Activated CD4-positive, alpha-beta T cell treated with anti-CD3 and anti-CD28 coated beads, Interleukin-2, amount 50 U/mL, for 24 hours (primary cell): ENCODE measurements at regions not wholly inside any gene's neighbourhood (a gene's known extent, or its start where the extent isn't known, plus 50 kb on each side); places are given as distances from the start of the nearest gene placed in this dataset.
"Not testable (repeated sequence)": the region's sequence is repeated elsewhere in the genome, so short reads cannot be mapped to it uniquely, and the experiment has no call there.

Experiments used
- DNase-seq, 2 donors: peaks; one replicate each; pipeline ENCODE4 v3.0.0-alpha.2; 2020; ENCODE audit warnings: low read depth in 1 of 2, low spot score in 1 of 2

DNA sequence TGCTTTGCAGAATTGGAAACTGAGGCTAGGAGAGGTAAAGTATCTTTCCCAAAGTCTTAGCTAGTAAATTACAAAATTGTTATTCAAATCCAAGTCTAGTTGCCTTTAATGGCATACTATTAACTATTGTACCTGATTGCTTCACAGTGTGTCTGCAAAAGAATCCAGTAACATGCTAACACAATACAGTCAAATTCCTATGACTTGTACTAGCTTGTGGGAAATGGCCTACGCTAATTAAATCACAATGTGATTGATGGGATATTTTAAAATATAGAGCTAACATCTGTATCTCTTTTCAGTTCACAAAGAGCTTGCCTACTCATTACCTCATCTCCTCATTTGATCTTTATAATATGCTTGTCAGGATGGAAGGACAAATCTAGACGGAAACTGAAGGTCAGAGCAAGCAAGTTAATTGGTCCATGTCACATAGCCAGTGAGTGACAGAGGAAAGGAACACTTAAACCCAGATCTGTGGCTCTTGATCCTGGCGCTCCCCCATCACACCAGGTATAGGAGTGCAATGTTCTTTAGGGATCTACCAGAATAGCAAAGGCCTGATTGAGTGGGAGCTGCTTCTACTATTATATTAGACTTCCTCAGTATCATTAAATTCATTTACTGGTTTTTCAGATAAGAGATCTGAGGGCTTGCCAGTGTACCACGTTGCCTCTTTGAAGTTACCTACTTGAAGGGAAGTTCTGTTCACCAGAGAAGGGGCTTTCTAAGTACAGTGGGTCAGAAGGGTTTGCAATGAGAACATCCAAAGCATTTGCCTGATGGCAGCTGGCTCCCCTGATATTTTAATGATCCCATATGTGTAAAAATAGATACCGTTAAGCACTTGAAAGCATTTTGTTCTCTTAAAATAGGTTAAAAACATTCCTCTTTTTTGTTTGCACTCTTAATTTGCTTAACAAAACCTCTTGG, 213.6 kb upstream of the SESN3 start:
- DNase-seq, result no peak

GRCh38 chr11:95443386-95443785, 212.4 kb upstream of the SESN3 start:
- no peak for DNase-seq

DNA sequence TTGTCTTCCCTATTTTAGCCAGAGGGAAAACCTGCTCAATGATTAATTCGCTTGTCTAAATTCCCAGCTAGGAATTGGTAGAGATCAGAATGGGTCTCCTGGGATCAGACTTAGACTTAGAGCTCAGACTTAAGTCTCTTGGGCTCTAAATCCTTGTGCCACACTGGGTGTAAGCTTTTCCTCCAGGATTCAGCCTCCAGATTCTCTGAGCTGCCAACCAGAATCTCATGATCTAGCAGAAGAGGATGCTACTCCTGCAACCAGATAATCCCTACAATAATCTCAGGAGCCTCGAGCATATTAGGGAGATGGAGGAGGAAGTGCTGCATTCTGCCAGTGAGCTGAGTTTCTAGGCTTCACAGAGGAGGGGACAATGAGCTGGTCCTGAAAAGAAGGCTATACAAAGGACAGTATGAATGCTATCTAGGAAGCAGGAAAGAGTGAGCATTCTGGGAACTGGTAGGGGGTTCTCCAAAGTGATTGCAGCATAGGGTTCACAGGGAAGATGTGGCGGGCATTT, 211.6 kb upstream of the SESN3 start:
- no peak for DNase-seq

GRCh38 chr11:95435628-95436353, 204.8 kb upstream of the SESN3 start:
- no peak for DNase-seq

- no peak for DNase-seq
Observed at GRCh38 chr11:95435192-95435591, 204.2 kb upstream of the SESN3 start.

- no peak for DNase-seq
Observed at GRCh38 chr11:95434489-95435057, 203.6 kb upstream of the SESN3 start.

- DNase-seq, result no peak
Observed at GRCh38 chr11:95434009-95434408, 203.0 kb upstream of the SESN3 start.

GRCh38 chr11:95432714-95433503, 201.9 kb upstream of the SESN3 start:
- DNase-seq, result no peak

GRCh38 chr11:95429376-95429907, 198.4 kb upstream of the SESN3 start:
- no peak for DNase-seq

DNA sequence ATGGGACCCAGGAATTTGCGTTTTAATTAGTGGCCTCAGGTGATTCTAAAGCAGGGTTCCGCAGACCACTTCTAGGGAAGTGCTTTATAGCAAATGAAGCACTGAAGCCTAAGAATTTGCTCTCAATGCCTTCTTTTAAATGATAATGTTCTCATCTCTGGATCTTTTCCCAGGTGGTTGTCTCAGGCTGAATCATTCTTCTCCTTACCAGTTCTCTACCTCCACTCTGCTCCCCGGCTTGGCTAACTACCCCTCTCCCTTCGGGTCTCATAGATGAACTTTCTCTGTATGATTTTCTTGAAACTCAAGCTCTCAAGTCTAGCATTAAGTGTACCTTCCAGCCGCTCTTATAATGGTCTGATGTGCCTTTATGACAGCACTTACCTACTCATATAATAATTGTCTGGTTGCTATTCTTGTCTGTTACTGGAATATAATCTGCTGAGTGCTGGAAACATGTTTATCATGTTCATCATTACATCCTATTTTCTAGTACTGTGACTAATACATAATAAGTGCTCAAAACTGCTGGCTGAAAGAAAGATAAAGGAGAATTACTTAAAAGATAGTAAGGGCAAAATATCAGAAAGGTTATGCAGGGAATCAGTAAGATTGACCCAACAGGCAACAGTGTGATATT, 195.9 kb upstream of the SESN3 start:
- DNase-seq, result no peak

DNA sequence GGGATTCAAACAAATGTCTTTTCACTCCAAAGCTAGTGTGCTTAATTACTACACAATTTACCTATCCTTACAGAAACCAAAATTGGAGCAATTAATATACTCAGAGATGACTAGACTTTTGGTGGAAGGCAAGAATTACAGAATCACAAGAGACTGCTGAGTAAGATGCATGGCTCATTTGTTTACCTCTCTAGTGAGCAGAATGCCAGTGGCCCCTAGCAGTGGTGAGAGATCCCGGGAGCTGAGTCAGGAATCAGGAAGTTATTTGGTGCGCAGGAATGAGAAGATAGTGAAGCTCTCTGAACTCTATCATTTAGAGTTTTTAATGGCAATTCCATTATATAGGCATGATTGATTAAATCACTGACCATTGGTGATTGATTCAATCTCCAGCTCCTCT, 188.9 kb upstream of the SESN3 start:
- DNase-seq, result no peak

DNA sequence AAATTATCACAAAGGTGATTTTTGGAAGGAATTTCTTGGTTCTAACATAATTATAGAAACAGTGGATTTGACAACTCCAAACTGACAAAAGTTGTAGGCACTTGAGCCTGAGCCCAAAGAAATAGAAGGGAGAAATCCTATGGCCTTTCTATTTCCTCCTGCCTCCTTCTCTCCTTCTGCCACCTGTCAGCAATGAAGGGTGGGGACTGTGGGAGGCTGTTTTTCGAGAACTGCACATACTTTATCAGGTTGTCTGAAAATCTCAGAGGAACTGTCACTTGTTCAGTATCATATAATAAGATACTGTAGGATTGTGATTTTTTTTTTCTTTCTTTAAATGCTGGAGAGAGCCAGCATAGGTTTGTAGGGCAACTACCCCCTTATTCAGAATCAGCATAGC, 187.9 kb upstream of the SESN3 start:
- DNase-seq, result no peak

- no peak for DNase-seq
Observed at GRCh38 chr11:95417832-95418231, 186.8 kb upstream of the SESN3 start.

GRCh38 chr11:95415837-95416304, 184.9 kb upstream of the SESN3 start:
- no peak for DNase-seq

DNA sequence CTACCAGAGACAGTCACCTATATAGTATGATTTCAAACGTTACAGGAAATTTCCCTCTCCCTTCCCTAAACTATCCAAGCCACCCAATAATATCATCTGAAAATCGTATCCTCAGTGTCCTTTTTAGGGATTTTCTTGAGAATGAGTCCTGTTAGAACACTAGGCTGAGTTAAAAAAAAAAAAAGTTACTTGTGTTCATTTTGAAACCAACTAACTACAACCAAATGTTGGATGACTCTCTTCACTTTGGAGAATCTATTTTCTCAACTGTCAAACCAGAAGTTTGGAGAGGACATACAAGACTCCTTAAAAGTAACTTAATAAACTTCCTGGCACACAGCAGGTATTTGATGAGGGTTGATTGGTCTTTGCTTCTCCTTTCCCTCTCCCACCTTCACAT, 183.2 kb upstream of the SESN3 start:
- no peak for DNase-seq

DNA sequence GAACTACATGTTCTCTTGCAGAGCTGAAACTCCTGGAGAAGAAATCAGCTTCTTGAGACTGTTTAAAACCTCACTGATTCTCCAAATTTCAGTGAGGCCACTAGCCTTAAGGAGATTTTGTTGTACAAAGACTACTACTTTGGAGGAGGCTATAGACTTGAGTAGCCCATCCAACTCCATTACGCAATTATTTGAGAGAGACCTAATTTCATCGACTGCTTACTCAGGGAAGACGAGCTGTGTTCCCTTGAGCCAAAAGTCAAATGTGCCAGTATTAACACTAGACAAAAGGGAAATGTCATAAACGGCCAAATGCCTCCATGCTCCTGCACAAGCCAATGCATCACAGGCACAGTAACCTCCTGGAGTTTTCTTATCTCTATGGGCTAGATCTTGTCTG, 182.8 kb upstream of the SESN3 start:
- DNase-seq, result no peak

DNA sequence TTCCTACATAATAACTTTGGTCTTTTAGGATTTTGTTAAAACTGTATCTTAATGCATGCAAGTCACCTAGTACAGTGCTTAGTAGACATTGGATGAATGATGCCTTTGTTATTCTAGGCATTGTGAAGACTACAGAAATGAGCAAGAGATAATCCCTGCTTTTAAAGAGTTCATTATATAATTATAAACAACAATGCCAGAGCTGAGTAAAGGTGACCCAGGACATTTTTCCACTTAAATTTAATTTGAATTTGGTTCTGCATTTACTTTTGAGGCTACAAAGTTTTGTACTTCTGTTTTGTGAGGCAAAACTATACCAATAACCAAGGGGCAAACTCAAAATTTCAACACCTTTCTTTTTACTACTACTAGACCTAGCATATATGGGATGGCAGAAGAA, 182.0 kb upstream of the SESN3 start:
- DNase-seq, result no peak

- DNase-seq, result no peak
Observed at GRCh38 chr11:95412074-95412473, 181.1 kb upstream of the SESN3 start.

GRCh38 chr11:95410707-95411106, 179.7 kb upstream of the SESN3 start:
- not testable (repeated sequence) for DNase-seq

- DNase-seq, result no peak
Observed at GRCh38 chr11:95406271-95406670, 175.3 kb upstream of the SESN3 start.
